ENCODE measurements at regions not wholly inside any gene's neighbourhood (a gene's known extent, or its start where the extent isn't known, plus 50 kb on each side); places are given as distances from the start of the nearest gene placed in this dataset.
"Not testable (repeated sequence)": the region's sequence is repeated elsewhere in the genome, so short reads cannot be mapped to it uniquely, and the experiment has no call there.

GRCh38 chr14:24701062-24701461, 67.1 kb upstream of the GZMB start:
- intact Hi-C loops (cut with DNase I, micrococcal nuclease), result no loop called here
- Mint-ChIP-seq H3K9me3 (no peaks in the 10 kb centered on the region), H3K27me3 (no peaks in the 10 kb centered on the region), H3K4me1 (ENCODE audit: low read depth) (peaks cover 7% of the 10 kb centered on the region), H3K27ac (no peak overlapping the region), H3K36me3 (ENCODE audit: low read depth) (no peaks in the 10 kb centered on the region), H3K4me3 (no peak overlapping the region)
- POLR2A ChIA-PET, result no interaction called here
- TF ChIP-seq, protein P1, sequence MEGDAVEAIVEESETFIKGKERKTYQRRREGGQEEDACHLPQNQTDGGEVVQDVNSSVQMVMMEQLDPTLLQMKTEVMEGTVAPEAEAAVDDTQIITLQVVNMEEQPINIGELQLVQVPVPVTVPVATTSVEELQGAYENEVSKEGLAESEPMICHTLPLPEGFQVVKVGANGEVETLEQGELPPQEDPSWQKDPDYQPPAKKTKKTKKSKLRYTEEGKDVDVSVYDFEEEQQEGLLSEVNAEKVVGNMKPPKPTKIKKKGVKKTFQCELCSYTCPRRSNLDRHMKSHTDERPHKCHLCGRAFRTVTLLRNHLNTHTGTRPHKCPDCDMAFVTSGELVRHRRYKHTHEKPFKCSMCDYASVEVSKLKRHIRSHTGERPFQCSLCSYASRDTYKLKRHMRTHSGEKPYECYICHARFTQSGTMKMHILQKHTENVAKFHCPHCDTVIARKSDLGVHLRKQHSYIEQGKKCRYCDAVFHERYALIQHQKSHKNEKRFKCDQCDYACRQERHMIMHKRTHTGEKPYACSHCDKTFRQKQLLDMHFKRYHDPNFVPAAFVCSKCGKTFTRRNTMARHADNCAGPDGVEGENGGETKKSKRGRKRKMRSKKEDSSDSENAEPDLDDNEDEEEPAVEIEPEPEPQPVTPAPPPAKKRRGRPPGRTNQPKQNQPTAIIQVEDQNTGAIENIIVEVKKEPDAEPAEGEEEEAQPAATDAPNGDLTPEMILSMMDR (IDR thresholded peaks at IDR 0.05), result no peak
- no peak for DNase-seq
- Histone ChIP-seq H3K36me3 (ENCODE audit: insufficient read depth, low read length) (no peaks in the 10 kb centered on the region), H3K9me3 (ENCODE audit: control insufficient read depth in 1 of 2, insufficient read depth in 1 of 2, low read length in 2 of 2) (no peaks in the 10 kb centered on the region), H3K27me3 (ENCODE audit: control insufficient read depth in 1 of 2, insufficient read depth in 2 of 2, low read length in 2 of 2) (no peaks in the 10 kb centered on the region), H3K4me1 (ENCODE audit: insufficient read depth, low read length) (peaks cover 12% of the 10 kb centered on the region), H3K4me3 (ENCODE audit: low read length) (no peak overlapping the region), H3K27ac (ENCODE audit: low read depth in 1 of 2, low read length in 2 of 2) (no peak overlapping the region)
- ATAC-seq (ENCODE audit: poor library complexity), result no peak
- CTCF ChIA-PET, result no interaction called here

DNA sequence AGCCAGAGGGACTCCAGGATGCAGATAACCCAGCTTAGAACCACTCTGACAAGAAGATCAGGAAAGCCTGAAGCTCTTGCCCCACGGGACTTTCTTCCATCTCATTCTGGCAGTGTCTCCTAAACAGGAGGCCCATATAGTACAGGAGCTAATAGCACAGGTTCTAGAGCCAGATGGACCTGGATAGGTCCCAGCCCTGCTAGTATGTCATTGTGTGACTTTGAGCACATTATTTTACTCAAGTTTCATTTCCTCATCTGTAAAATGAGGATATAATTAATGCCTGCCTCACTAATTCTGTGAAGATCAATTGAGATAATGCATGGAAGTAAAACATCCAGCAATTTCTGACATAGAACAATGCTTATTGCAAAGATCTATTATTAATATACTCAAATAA, 66.5 kb upstream of the GZMB start:
- ATAC-seq (ENCODE audit: poor library complexity), result no peak
- DNase-seq, result no peak
- H3K4me3 ChIP-seq (ENCODE audit: low read length), result no peak overlapping the region
- H3K4me1 Mint-ChIP-seq (ENCODE audit: low read depth), result peaks cover 7% of the 10 kb centered on the region
- no peaks in the 10 kb centered on the region for H3K36me3 Mint-ChIP-seq (ENCODE audit: low read depth)
- POLR2A ChIA-PET, result no interaction called here
- H3K4me1 ChIP-seq (ENCODE audit: insufficient read depth, low read length), result peaks cover 17% of the 10 kb centered on the region
- H3K9me3 ChIP-seq (ENCODE audit: control insufficient read depth in 1 of 2, insufficient read depth in 1 of 2, low read length in 2 of 2), result no peaks in the 10 kb centered on the region
- H3K36me3 ChIP-seq (ENCODE audit: insufficient read depth, low read length), result no peaks in the 10 kb centered on the region
- TF ChIP-seq, protein P1 (IDR thresholded peaks at IDR 0.05), result no peak
- CTCF ChIA-PET, result no interaction called here
- no peak overlapping the region for H3K27ac ChIP-seq (ENCODE audit: low read depth in 1 of 2, low read length in 2 of 2)
- no peak overlapping the region for H3K4me3 Mint-ChIP-seq
- H3K27me3 Mint-ChIP-seq, result no peaks in the 10 kb centered on the region
- no peak overlapping the region for H3K27ac Mint-ChIP-seq
- no peaks in the 10 kb centered on the region for H3K9me3 Mint-ChIP-seq
- intact Hi-C loops (cut with DNase I, micrococcal nuclease), result no loop called here
- H3K27me3 ChIP-seq (ENCODE audit: control insufficient read depth in 1 of 2, insufficient read depth in 2 of 2, low read length in 2 of 2), result no peaks in the 10 kb centered on the region

- no peak for DNase-seq
- Mint-ChIP-seq H3K36me3 (ENCODE audit: low read depth) (no peaks in the 10 kb centered on the region), H3K27ac (no peak overlapping the region), H3K4me3 (no peak overlapping the region), H3K9me3 (no peaks in the 10 kb centered on the region), H3K4me1 (ENCODE audit: low read depth) (peaks cover 7% of the 10 kb centered on the region), H3K27me3 (no peaks in the 10 kb centered on the region)
- H3K4me1 ChIP-seq (ENCODE audit: insufficient read depth, low read length), result peaks cover 29% of the 10 kb centered on the region
- no peaks in the 10 kb centered on the region for H3K27me3 ChIP-seq (ENCODE audit: control insufficient read depth in 1 of 2, insufficient read depth in 2 of 2, low read length in 2 of 2)
- no peak overlapping the region for H3K4me3 ChIP-seq (ENCODE audit: low read length)
- H3K9me3 ChIP-seq (ENCODE audit: control insufficient read depth in 1 of 2, insufficient read depth in 1 of 2, low read length in 2 of 2), result no peaks in the 10 kb centered on the region
- no peak overlapping the region for H3K27ac ChIP-seq (ENCODE audit: low read depth in 1 of 2, low read length in 2 of 2)
- no peaks in the 10 kb centered on the region for H3K36me3 ChIP-seq (ENCODE audit: insufficient read depth, low read length)
- intact Hi-C loops (cut with DNase I, micrococcal nuclease), result loop anchor here in 1 of 2 experiments (10.0 kb wide), 1 partner anchor 234 kb away; no protein-coding TSS in a partner anchor
- ChIA-PET POLR2A (no interaction called here), CTCF (no interaction called here)
- no peak for ATAC-seq (ENCODE audit: poor library complexity)
- TF ChIP-seq, protein P1 (IDR thresholded peaks at IDR 0.05), result no peak
Measured at GRCh38 chr14:24699052-24699451, 65.1 kb upstream of the GZMB start.

GRCh38 chr14:24696280-24696920, 62.4 kb upstream of the GZMB start:
- H3K9me3 ChIP-seq (ENCODE audit: control insufficient read depth in 1 of 2, insufficient read depth in 1 of 2, low read length in 2 of 2); H3K36me3 Mint-ChIP-seq (ENCODE audit: low read depth); H3K27ac Mint-ChIP-seq; H3K4me3 ChIP-seq (ENCODE audit: low read length); H3K4me3 Mint-ChIP-seq; H3K27me3 ChIP-seq (ENCODE audit: control insufficient read depth in 1 of 2, insufficient read depth in 2 of 2, low read length in 2 of 2); H3K9me3 Mint-ChIP-seq; H3K27me3 Mint-ChIP-seq; DNase-seq; H3K27ac ChIP-seq (ENCODE audit: low read depth in 1 of 2, low read length in 2 of 2); H3K36me3 ChIP-seq (ENCODE audit: insufficient read depth, low read length); POLR2A ChIA-PET; ATAC-seq (ENCODE audit: poor library complexity); CTCF ChIA-PET: not testable (repeated sequence)
- intact Hi-C loops (cut with DNase I, micrococcal nuclease), result loop anchor here in 1 of 2 experiments (10.0 kb wide), 1 partner anchor 232 kb away; no protein-coding TSS in a partner anchor
- peaks cover 50% of the 10 kb centered on the region for H3K4me1 ChIP-seq (ENCODE audit: insufficient read depth, low read length)
- peaks cover 19% of the 10 kb centered on the region for H3K4me1 Mint-ChIP-seq (ENCODE audit: low read depth)

Measured in CD4-positive, alpha-beta T cell (primary cell).